ENCODE measurements at regions not wholly inside any gene's neighbourhood (a gene's known extent, or its start where the extent isn't known, plus 50 kb on each side); places are given as distances from the start of the nearest gene placed in this dataset.

DNA sequence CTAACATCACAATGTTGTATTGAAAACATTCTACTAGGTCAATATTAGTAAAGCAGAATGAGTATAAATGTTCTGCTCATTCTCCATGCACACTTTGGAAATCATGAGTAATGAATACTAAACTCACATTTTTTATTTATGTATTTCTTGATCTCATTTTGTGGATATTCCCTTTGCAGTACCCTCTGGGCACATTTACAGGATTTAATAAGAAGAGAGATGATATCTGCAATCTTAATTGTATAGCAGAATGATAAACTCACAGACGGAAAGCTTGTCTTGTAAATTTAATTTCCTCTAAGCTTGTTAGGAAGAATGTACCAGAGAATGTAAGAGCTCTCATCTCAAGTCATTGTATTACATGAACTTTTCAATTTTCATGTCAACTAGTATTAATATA, 1279.7 kb downstream of the PCDH7 start:
- Mint-ChIP-seq H3K4me1 (no peaks in the 10 kb centered on the region), H3K4me3 (no peak overlapping the region), H3K9me3 (peaks cover 4 to 13% of the 10 kb centered on the region in 2 donors), H3K36me3 (no peaks in the 10 kb centered on the region), H3K27me3 (ENCODE audit: low read depth in 2 of 2) (no peaks in the 10 kb centered on the region), H3K27ac (no peak overlapping the region)
- H3K27ac ChIP-seq (ENCODE audit: low read length), result no peak overlapping the region
- H3K4me3 ChIP-seq (ENCODE audit: low read length), result no peak overlapping the region
- ATAC-seq, result no peak
- intact Hi-C loops (cut with micrococcal nuclease), result no loop called here
- no CpG with 5 or more reads among the region's 1 CpG for WGBS (ENCODE audit: insufficient coverage)
- no peaks in the 10 kb centered on the region for H3K36me3 ChIP-seq (ENCODE audit: control insufficient read depth, insufficient read depth, low read length)
- no peaks in the 10 kb centered on the region for H3K27me3 ChIP-seq (ENCODE audit: control insufficient read depth, insufficient read depth, low read length)
- H3K4me1 ChIP-seq (ENCODE audit: control insufficient read depth, insufficient read depth, low read length), result no peaks in the 10 kb centered on the region
- no peak for DNase-seq
- TF ChIP-seq, protein P1, sequence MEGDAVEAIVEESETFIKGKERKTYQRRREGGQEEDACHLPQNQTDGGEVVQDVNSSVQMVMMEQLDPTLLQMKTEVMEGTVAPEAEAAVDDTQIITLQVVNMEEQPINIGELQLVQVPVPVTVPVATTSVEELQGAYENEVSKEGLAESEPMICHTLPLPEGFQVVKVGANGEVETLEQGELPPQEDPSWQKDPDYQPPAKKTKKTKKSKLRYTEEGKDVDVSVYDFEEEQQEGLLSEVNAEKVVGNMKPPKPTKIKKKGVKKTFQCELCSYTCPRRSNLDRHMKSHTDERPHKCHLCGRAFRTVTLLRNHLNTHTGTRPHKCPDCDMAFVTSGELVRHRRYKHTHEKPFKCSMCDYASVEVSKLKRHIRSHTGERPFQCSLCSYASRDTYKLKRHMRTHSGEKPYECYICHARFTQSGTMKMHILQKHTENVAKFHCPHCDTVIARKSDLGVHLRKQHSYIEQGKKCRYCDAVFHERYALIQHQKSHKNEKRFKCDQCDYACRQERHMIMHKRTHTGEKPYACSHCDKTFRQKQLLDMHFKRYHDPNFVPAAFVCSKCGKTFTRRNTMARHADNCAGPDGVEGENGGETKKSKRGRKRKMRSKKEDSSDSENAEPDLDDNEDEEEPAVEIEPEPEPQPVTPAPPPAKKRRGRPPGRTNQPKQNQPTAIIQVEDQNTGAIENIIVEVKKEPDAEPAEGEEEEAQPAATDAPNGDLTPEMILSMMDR (IDR thresholded peaks at IDR 0.05), result no peak
- H3K9me3 ChIP-seq (ENCODE audit: control insufficient read depth, insufficient read depth, low read length), result peaks cover 2% of the 10 kb centered on the region

DNA sequence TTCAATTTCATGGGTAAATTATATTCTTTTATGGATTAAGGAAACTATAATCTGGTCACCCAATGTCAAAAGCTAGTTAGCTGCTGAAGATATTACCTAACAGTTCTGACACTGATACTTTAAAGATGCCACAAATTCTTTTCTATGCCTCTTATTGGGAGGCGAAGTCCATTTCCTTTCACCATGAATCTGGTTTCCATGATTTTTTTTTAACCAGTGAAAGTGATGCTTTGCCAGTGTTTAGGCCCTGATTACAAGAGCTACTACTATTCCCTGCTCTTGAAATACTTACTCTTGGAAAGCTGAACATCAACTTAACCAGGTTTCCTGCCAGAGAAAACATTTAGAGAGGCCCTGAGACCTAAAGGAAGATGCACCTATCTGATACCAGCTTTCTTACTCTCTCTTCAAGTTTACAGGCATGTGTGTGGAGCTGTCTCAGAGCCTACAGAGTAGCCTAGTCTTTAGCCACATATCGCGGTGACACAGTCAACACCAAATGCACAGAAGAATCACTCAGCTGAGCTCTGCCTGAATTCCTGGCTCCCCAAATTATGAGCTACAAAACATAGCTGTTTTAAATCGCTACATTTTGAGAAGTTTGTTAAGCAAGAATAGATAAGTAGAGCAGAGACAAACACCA, 1280.8 kb downstream of the PCDH7 start:
- ATAC-seq (no peak), DNase-seq (no peak)
- Mint-ChIP-seq H3K4me3 (no peak overlapping the region), H3K4me1 (no peaks in the 10 kb centered on the region), H3K36me3 (no peaks in the 10 kb centered on the region), H3K27me3 (ENCODE audit: low read depth in 2 of 2) (no peaks in the 10 kb centered on the region), H3K9me3 (peaks cover 6 to 16% of the 10 kb centered on the region in 2 donors), H3K27ac (no peak overlapping the region)
- 97% methylated on average over 4 of the region's 4 CpGs for WGBS (ENCODE audit: insufficient coverage)
- no peak overlapping the region for H3K27ac ChIP-seq (ENCODE audit: low read length)
- H3K4me1 ChIP-seq (ENCODE audit: control insufficient read depth, insufficient read depth, low read length), result no peaks in the 10 kb centered on the region
- TF ChIP-seq, protein P1 (IDR thresholded peaks at IDR 0.05), result no peak
- H3K4me3 ChIP-seq (ENCODE audit: low read length), result no peak overlapping the region
- H3K36me3 ChIP-seq (ENCODE audit: control insufficient read depth, insufficient read depth, low read length), result no peaks in the 10 kb centered on the region
- intact Hi-C loops (cut with micrococcal nuclease), result no loop called here
- no peaks in the 10 kb centered on the region for H3K27me3 ChIP-seq (ENCODE audit: control insufficient read depth, insufficient read depth, low read length)
- H3K9me3 ChIP-seq (ENCODE audit: control insufficient read depth, insufficient read depth, low read length), result peaks cover 2% of the 10 kb centered on the region

DNA sequence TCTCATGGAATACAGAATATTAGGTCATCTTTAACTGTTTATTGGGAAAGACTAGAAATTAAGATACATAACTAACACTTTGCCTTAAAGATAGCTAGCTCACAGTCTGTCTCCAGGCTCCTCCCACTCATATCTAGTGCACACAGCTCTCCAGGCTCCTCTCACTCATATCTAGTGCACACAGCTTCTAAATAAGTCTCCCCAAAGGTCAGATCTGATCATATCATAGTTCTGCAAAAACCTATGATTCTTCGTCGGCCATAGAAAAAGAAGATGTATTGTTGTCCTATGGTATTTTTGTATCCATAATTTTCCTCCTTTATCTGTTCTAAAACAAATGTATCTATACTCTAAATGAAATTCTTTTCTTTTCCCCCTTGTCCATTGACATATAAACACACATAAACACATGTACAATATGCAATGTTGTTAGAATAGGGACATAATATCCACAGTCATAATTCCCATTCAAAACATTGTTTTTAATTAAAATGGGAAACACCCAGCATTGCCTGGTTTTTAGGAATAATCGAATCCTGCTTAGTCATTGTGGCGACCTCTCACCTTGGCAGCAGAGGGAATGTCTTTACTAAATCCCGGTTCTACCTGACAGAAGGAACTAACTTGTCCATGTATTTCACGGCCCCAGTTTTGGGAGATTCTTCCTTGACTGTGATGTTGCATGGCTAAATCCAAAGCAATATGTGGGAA, 1282.0 kb downstream of the PCDH7 start:
- Mint-ChIP-seq H3K27me3 (ENCODE audit: low read depth in 2 of 2) (no peaks in the 10 kb centered on the region), H3K9me3 (peaks cover 9 to 19% of the 10 kb centered on the region in 2 donors), H3K4me3 (no peak overlapping the region), H3K36me3 (no peaks in the 10 kb centered on the region), H3K4me1 (no peaks in the 10 kb centered on the region), H3K27ac (no peak overlapping the region)
- Histone ChIP-seq H3K4me3 (ENCODE audit: low read length) (no peak overlapping the region), H3K27ac (ENCODE audit: low read length) (no peak overlapping the region), H3K36me3 (ENCODE audit: control insufficient read depth, insufficient read depth, low read length) (no peaks in the 10 kb centered on the region), H3K27me3 (ENCODE audit: control insufficient read depth, insufficient read depth, low read length) (no peaks in the 10 kb centered on the region), H3K9me3 (ENCODE audit: control insufficient read depth, insufficient read depth, low read length) (peaks cover 2% of the 10 kb centered on the region), H3K4me1 (ENCODE audit: control insufficient read depth, insufficient read depth, low read length) (no peaks in the 10 kb centered on the region)
- TF ChIP-seq, protein P1 (IDR thresholded peaks at IDR 0.05), result no peak
- ATAC-seq (no peak), DNase-seq (no peak)
- intact Hi-C loops (cut with micrococcal nuclease), result no loop called here
- 73% methylated on average over 4 of the region's 6 CpGs for WGBS (ENCODE audit: insufficient coverage)

Data from natural killer cell (primary cell).